T-cell (primary cell): ENCODE measurements at regions not wholly inside any gene's neighbourhood (a gene's known extent, or its start where the extent isn't known, plus 50 kb on each side); places are given as distances from the start of the nearest gene placed in this dataset.

Source experiments
- ATAC-seq, 4 experiments: fragments of 200-7000 bp in 3 of 4; fragments of 150-1000 bp in 1 of 4; cut with Tn5 transposase; replicated peaks in 1 of 4; 1 replicate in 3 of 4; 2 replicates in 1 of 4; pipeline ENCODE4 v1.10.0; 2021; ENCODE audit warnings: moderate library complexity in 3 of 4, mild to moderate bottlenecking in 2 of 4, moderate number of reproducible peaks in 1 of 4
- CTCF ChIA-PET, 2 donors: fragments of 300-600 bp; sonication (Branson Sonifier 250); formaldehyde crosslinking; loops; one replicate each; lab custom pipeline; 2022; ENCODE audit warnings: antibody characterized with exemption in 2 of 2; lab: Charles Lee
- POLR2A ChIA-PET, 2 donors: fragments of 300-600 bp; sonication (Branson Sonifier 250); formaldehyde crosslinking; loops; one replicate each; lab custom pipeline; 2022; ENCODE audit warnings: antibody characterized with exemption in 2 of 2; lab: Charles Lee
- DNase-seq, 35 experiments: peaks; one replicate each; pipeline versions ENCODE4 v3.0.0 to v3.0.0-alpha.2; 2013 to 2023
- H3K27ac ChIP-seq: one replicate; pipeline ENCODE4 v1.5.1; 2013; ENCODE audit warnings: low read length
- H3K27me3 ChIP-seq, 2 experiments: replicated peaks in 1 of 2; 1 replicate in 1 of 2; 2 replicates in 1 of 2; pipeline versions ENCODE4 v1.6.1 to v1.7.0; 2013; ENCODE audit warnings: low read length in 1 of 2, mixed read lengths in 1 of 2; ENCODE audit not compliant: control insufficient read depth in 2 of 2, insufficient read depth in 2 of 2; ENCODE audit errors: extremely low read depth in 1 of 2
- H3K36me3 ChIP-seq, 2 donors: 1 replicate in 1 of 2; 2 replicates in 1 of 2; pipeline versions ENCODE4 v1.6.1 to v1.7.0; 2013; ENCODE audit warnings: low read length in 1 of 2; ENCODE audit not compliant: control insufficient read depth in 2 of 2, insufficient read depth in 1 of 2; ENCODE audit errors: extremely low read depth in 1 of 2
- H3K4me1 ChIP-seq, 2 experiments: 1 replicate in 1 of 2; 2 replicates in 1 of 2; pipeline versions ENCODE4 v1.6.1 to v1.7.0; 2013; ENCODE audit warnings: low read length in 2 of 2, mixed read lengths in 1 of 2; ENCODE audit not compliant: insufficient read depth in 2 of 2, control insufficient read depth in 1 of 2; ENCODE audit errors: extremely low read depth in 1 of 2
- H3K4me3 ChIP-seq, 2 donors: 1 replicate in 1 of 2; 2 replicates in 1 of 2; pipeline versions ENCODE4 v1.5.1 to v1.7.0; 2013; ENCODE audit warnings: mild to moderate bottlenecking in 2 of 2, low read length in 1 of 2, moderate library complexity in 1 of 2; ENCODE audit not compliant: control insufficient read depth in 1 of 2; ENCODE audit errors: extremely low read depth in 1 of 2
- H3K9me3 ChIP-seq: 2 replicates; pipeline ENCODE4 v1.7.0; 2013
- H3K27ac Mint-ChIP-seq, 2 donors: one replicate each; pipeline ENCODE4 v1.8.0; 2020 to 2021; ENCODE audit warnings: mild to moderate bottlenecking in 2 of 2, mixed read lengths in 2 of 2
- H3K27me3 Mint-ChIP-seq, 2 donors: one replicate each; pipeline ENCODE4 v1.8.0; 2021 to 2022; ENCODE audit warnings: mixed read lengths in 2 of 2
- H3K36me3 Mint-ChIP-seq: one replicate; pipeline ENCODE4 v1.8.0; 2021; ENCODE audit warnings: mixed read lengths
- H3K4me1 Mint-ChIP-seq, 3 donors: one replicate each; pipeline ENCODE4 v1.8.0; 2020 to 2022; ENCODE audit warnings: mixed read lengths in 3 of 3, mild to moderate bottlenecking in 1 of 3
- H3K4me3 Mint-ChIP-seq, 3 donors: one replicate each; pipeline ENCODE4 v1.8.0; 2020 to 2022; ENCODE audit warnings: mild to moderate bottlenecking in 3 of 3, mixed read lengths in 3 of 3, moderate library complexity in 3 of 3
- H3K9me3 Mint-ChIP-seq, 3 donors: one replicate each; pipeline ENCODE4 v1.8.0; 2020 to 2022; ENCODE audit warnings: mixed read lengths in 3 of 3
- WGBS: methylation state at CpG from one replicate; pipeline ENCODE4 v1.1.5; 2013; ENCODE audit warnings: missing lambda C conversion rate; ENCODE audit not compliant: insufficient coverage; 5-methylcytosine and 5-hydroxymethylcytosine counted together

DNA sequence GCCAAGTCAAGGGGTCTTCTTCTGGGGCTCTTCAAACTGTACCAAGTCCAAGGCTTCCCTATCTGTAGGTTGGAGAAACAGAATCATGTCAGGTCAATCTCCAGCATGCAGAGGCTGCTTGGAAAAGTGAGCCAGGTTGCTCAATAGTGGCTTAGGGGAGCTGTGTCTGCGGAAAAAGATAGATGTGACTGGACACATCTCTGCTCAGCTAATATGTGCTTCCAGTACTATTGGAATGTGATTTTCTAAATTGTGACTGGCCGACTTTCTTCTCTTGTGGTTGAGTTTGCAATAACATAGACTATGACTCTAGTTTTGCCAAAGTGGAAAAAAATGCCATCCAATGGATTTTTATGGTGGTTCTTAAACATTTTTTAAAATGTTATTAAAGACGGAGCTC lies 136.7 kb downstream of the BOD1 start:
- Mint-ChIP-seq H3K4me1 (no peaks in the 10 kb centered on the region), H3K36me3 (no peaks in the 10 kb centered on the region), H3K4me3 (no peak overlapping the region), H3K27me3 (peaks cover 0 to 10% of the 10 kb centered on the region in 2 donors), H3K9me3 (no peaks in the 10 kb centered on the region), H3K27ac (no peak overlapping the region)
- H3K4me3 ChIP-seq, result no peak overlapping the region
- ATAC-seq (no peak), DNase-seq (no peak)
- H3K9me3 ChIP-seq, result no peaks in the 10 kb centered on the region
- POLR2A ChIA-PET, result no interaction called here
- no peaks in the 10 kb centered on the region for H3K36me3 ChIP-seq
- H3K4me1 ChIP-seq, result no peaks in the 10 kb centered on the region
- WGBS, result 0% methylated on average over 1 of the region's 3 CpGs
- no peak overlapping the region for H3K27ac ChIP-seq
- H3K27me3 ChIP-seq, result peaks cover 0 to 7% of the 10 kb centered on the region in 2 experiments
- CTCF ChIA-PET, result no interaction called here

DNA sequence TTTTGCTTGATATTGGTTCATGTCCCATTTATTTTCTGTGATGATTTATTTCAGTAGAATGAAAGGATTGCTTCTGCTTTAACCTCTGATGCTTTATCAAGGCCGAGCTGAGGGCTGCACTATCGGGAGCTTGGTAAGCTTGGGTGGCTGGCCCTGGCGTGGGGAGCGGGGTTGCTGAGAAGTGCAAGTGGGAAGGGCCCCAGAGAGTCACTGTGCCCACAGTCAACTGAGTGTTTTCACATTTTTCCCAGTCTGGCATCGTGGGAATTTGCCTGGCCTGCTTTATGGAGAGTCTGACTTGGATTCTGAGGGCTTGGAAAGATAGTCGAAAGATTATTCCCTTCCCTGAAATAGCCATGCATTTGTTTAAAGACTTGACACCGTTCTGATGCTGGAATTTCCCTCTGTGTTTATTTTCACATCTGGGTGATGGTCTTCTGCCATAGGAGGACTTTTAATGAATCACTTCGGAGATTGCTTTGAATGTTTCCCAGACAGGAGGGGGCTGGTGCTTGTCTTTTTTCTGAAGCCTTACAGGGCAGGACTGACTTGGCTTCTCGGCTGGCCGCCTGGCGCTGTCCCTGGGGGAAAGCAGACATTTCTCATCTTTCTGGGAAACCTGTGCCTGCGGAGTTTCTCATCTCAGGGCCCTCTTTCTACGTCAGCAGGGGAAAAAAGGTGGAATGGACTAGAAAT lies 139.0 kb downstream of the BOD1 start:
- H3K27ac Mint-ChIP-seq, result no peak overlapping the region
- Histone ChIP-seq H3K27ac (no peak overlapping the region), H3K4me1 (no peaks in the 10 kb centered on the region), H3K4me3 (no peak overlapping the region), H3K36me3 (no peaks in the 10 kb centered on the region), H3K9me3 (no peaks in the 10 kb centered on the region), H3K27me3 (peaks cover 0 to 7% of the 10 kb centered on the region in 2 experiments)
- H3K4me3 Mint-ChIP-seq, result no peak overlapping the region
- no peak for ATAC-seq
- no peaks in the 10 kb centered on the region for H3K36me3 Mint-ChIP-seq
- whole genome bisulfite sequencing, result 64% methylated on average over 10 of the region's 13 CpGs
- peaks cover 0 to 9% of the 10 kb centered on the region in 2 donors for H3K27me3 Mint-ChIP-seq
- DNase-seq, result no peak
- no peaks in the 10 kb centered on the region for H3K4me1 Mint-ChIP-seq
- H3K9me3 Mint-ChIP-seq, result no peaks in the 10 kb centered on the region
- ChIA-PET CTCF (no interaction called here), POLR2A (no interaction called here)

DNA sequence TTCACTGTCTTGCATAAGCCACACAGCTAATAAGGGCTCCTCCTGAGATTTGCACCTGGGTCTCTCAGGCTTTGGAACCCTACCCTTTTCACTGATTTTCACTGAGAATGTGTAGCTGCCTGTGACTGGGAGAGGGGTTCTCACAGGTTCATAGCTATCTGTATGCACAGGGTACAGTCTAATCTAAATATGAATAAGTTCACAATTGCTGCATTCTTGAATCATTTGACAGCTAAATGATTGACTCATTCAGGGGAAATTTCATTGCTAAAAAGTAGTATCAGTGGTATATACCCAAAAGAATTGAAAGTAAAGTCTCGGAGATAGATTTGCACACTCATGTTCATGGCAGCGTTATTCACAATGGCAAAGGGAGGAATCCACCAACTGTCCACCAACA lies 140.7 kb downstream of the BOD1 start:
- ATAC-seq (no peak), DNase-seq (no peak)
- Histone ChIP-seq H3K4me1 (no peaks in the 10 kb centered on the region), H3K9me3 (no peaks in the 10 kb centered on the region), H3K27ac (no peak overlapping the region), H3K36me3 (no peaks in the 10 kb centered on the region), H3K27me3 (no peaks in the 10 kb centered on the region), H3K4me3 (no peak overlapping the region)
- no peaks in the 10 kb centered on the region for H3K36me3 Mint-ChIP-seq
- H3K4me3 Mint-ChIP-seq, result no peak overlapping the region
- no peaks in the 10 kb centered on the region for H3K4me1 Mint-ChIP-seq
- no CpG with 5 or more reads among the region's 2 CpGs for WGBS
- ChIA-PET CTCF (no interaction called here), POLR2A (no interaction called here)
- no peaks in the 10 kb centered on the region for H3K9me3 Mint-ChIP-seq
- peaks cover 0 to 7% of the 10 kb centered on the region in 2 donors for H3K27me3 Mint-ChIP-seq
- H3K27ac Mint-ChIP-seq, result no peak overlapping the region

DNA sequence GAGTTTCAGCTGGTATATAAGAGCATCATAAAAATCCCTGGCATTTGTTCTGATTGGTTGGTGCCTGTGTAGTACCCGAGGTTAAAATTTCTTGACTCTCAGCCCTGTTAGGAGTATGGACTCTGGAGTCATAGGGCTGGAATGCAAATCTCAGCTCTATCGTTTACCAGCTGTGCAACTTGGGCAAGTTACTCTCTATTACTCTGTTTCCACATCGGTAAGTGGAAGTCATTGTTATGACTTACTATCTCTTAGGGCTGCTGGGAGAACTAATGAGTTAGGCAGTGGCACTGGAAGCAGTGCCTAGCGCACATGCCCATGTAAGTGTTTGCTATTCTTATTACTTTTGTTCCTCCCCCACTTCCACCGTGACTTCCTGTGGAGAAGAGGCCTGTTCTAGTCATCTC lies 141.6 kb downstream of the BOD1 start:
- DNase-seq (no peak), ATAC-seq (no peak)
- WGBS, result no CpG with 5 or more reads among the region's 5 CpGs
- Histone ChIP-seq H3K27ac (no peak overlapping the region), H3K4me3 (no peak overlapping the region), H3K9me3 (no peaks in the 10 kb centered on the region), H3K27me3 (no peaks in the 10 kb centered on the region), H3K36me3 (no peaks in the 10 kb centered on the region), H3K4me1 (no peaks in the 10 kb centered on the region)
- POLR2A ChIA-PET, result no interaction called here
- H3K4me1 Mint-ChIP-seq, result no peaks in the 10 kb centered on the region
- no peaks in the 10 kb centered on the region for H3K36me3 Mint-ChIP-seq
- no peak overlapping the region for H3K4me3 Mint-ChIP-seq
- H3K9me3 Mint-ChIP-seq, result no peaks in the 10 kb centered on the region
- H3K27ac Mint-ChIP-seq, result no peak overlapping the region
- H3K27me3 Mint-ChIP-seq, result peaks cover 5 to 7% of the 10 kb centered on the region in 2 donors
- CTCF ChIA-PET, result no interaction called here

DNA sequence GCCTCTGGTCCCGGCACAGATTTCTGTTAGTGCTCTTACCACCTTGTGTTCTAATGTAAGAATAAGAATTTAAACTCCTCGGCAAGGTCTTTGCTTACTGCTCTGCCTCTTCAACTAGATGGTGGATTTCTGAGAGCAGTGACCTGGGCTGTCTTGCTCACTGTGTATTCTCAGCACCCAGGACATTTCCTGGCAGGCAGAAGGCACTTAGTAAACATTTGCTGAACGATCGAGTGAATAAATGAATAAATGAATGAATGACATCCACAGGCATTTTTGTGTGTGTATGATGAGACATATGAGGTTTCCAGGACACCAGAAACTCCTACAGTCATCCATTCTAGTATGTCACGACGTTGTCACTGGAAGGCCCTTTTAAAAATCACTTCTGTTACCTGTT lies 143.2 kb downstream of the BOD1 start:
- Histone ChIP-seq H3K9me3 (no peaks in the 10 kb centered on the region), H3K4me3 (no peak overlapping the region), H3K4me1 (no peaks in the 10 kb centered on the region), H3K27ac (no peak overlapping the region), H3K27me3 (peaks cover 0 to 2% of the 10 kb centered on the region in 2 experiments), H3K36me3 (no peaks in the 10 kb centered on the region)
- WGBS, result 100% methylated on average over 1 of the region's 6 CpGs
- Mint-ChIP-seq H3K4me1 (no peaks in the 10 kb centered on the region), H3K27ac (no peak overlapping the region), H3K9me3 (no peaks in the 10 kb centered on the region), H3K27me3 (peaks cover 4 to 7% of the 10 kb centered on the region in 2 donors), H3K36me3 (no peaks in the 10 kb centered on the region), H3K4me3 (no peak overlapping the region)
- POLR2A ChIA-PET, result no interaction called here
- DNase-seq (no peak), ATAC-seq (no peak)
- CTCF ChIA-PET, result no interaction called here

DNA sequence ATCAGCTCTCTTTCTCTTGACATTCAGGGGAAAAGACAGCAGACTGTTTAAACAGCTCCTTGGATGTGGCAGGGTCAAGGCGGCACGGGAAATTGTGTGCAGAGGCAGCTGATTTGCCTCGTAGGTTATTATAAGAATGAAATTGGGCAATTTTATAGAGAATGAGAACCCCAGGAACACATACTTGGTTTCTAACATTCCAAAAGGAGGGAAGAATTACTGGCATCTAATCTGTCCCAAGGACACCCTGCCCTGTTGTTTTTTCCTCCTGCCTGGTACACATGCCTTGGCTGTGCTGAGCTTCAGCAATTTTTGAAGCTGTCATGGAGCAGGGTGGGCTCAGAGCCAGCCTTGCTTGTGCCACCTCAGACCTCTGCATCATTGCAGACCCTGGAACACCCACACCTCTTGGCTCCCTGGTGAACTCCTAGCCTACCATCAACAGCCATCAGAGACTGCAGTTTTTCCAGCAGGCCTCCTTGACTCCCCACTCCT lies 143.6 kb downstream of the BOD1 start:
- Mint-ChIP-seq H3K27ac (no peak overlapping the region), H3K27me3 (peaks cover 4 to 8% of the 10 kb centered on the region in 2 donors), H3K36me3 (no peaks in the 10 kb centered on the region), H3K9me3 (no peaks in the 10 kb centered on the region), H3K4me3 (no peak overlapping the region), H3K4me1 (no peaks in the 10 kb centered on the region)
- WGBS, result no CpG with 5 or more reads among the region's 3 CpGs
- DNase-seq, result no peak
- peaks cover 0 to 2% of the 10 kb centered on the region in 2 experiments for H3K27me3 ChIP-seq
- H3K27ac ChIP-seq, result no peak overlapping the region
- ChIA-PET POLR2A (no interaction called here), CTCF (no interaction called here)
- H3K36me3 ChIP-seq, result no peaks in the 10 kb centered on the region
- ATAC-seq, result no peak
- no peak overlapping the region for H3K4me3 ChIP-seq
- H3K9me3 ChIP-seq, result no peaks in the 10 kb centered on the region
- no peaks in the 10 kb centered on the region for H3K4me1 ChIP-seq
